Peyer's patch (tissue), 4 donors: ENCODE measurements at regions not wholly inside any gene's neighbourhood (a gene's known extent, or its start where the extent isn't known, plus 50 kb on each side); places are given as distances from the start of the nearest gene placed in this dataset.

Experiments used
- POLR2A ChIP-seq, 2 donors: fragments of 450-650 bp; IDR thresholded peaks; one replicate each; pipeline ENCODE4 v1.5.1; 2017; ENCODE audit warnings: antibody characterized with exemption in 2 of 2, mild to moderate bottlenecking in 2 of 2, moderate library complexity in 2 of 2
- TF ChIP-seq, protein P1 (sequence below), 6 experiments: fragments of 450-650 bp in 4 of 6; fragments of 200-600 bp in 2 of 6; sonication (generic) in 1 of 6; IDR thresholded peaks; one replicate each; pipeline ENCODE4 v1.5.1; 2017 to 2019; ENCODE audit warnings: antibody characterized with exemption in 6 of 6, mild to moderate bottlenecking in 3 of 6, moderate library complexity in 1 of 6

GRCh38 chr6:101259505-101259904 lies 134.0 kb upstream of the GRIK2 start:
- TF ChIP-seq, protein P1, sequence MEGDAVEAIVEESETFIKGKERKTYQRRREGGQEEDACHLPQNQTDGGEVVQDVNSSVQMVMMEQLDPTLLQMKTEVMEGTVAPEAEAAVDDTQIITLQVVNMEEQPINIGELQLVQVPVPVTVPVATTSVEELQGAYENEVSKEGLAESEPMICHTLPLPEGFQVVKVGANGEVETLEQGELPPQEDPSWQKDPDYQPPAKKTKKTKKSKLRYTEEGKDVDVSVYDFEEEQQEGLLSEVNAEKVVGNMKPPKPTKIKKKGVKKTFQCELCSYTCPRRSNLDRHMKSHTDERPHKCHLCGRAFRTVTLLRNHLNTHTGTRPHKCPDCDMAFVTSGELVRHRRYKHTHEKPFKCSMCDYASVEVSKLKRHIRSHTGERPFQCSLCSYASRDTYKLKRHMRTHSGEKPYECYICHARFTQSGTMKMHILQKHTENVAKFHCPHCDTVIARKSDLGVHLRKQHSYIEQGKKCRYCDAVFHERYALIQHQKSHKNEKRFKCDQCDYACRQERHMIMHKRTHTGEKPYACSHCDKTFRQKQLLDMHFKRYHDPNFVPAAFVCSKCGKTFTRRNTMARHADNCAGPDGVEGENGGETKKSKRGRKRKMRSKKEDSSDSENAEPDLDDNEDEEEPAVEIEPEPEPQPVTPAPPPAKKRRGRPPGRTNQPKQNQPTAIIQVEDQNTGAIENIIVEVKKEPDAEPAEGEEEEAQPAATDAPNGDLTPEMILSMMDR (IDR thresholded peaks at IDR 0.05), result no peak
- TF ChIP-seq POLR2A (IDR thresholded peaks at IDR 0.05), result no peak
